ENCODE measurements at regions not wholly inside any gene's neighbourhood (a gene's known extent, or its start where the extent isn't known, plus 50 kb on each side); places are given as distances from the start of the nearest gene placed in this dataset.

DNA sequence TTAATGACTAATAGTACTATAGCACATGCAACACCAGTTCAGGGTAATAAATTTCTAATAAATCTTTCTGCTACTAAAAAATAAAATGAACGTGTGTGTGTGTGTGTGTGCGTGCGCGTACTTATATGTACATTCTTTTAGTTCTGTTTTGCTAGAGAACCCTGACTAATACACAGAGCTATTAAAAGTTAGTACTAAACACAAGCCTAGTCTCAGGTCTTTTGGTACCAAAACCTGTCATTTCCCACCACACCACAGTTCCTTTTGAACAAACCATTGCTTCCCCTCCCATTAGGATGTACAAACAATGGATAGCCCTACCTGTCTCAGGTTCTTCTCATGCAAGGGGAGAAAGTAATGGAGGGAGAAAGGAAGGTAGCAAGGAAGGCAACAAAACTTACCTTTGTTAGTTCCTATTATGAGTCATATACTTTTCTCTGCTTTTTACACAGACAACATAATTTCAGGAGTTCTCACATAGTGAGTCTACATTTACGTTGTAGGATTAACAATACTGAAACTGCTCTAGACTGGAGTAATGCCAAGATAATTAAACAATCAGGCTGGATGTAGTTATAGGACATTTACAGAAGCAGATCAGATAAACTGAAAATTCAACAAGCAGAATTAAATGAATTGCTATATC lies 427.2 kb downstream of the KCNJ3 start:
- no peak for DNase-seq

DNA sequence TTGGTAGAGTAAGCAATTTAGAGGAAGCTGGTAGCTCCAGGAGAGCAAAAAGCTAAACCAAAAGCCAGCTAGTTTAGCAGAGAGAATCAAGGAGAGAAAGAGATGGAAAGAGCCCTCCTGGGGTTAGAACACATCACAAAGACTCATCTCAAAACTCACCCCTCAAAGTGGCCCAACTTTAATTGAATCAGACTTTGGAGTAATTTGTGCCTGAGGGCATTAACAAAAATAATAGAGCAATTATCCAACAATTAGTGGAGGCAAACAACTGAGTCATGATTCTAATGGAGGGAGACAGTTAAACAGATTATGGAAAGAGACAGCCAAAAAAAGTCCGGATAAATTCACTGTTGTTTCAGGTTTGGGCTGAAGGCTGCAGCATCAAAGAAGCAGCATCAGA lies 417.4 kb downstream of the KCNJ3 start:
- DNase-seq: no peak

DNA sequence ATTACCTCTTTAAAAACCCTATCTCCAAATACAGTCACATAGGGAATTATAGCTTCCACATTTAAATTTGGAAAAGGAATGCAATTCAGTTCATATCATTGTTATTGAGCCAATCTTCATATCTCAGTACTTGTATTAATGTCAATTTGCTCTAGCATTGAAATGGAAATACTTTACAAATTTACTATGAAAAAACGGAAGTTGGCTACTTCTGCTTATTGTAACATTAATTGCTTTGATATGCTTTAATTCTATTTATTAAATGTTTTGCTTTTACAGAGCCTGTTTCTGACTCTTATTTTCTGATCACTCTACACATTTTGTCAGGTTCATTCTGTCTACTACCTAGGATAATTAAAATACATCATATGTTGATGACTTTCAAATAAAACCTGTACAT lies 412.6 kb downstream of the KCNJ3 start:
- no peak for DNase-seq

DNA sequence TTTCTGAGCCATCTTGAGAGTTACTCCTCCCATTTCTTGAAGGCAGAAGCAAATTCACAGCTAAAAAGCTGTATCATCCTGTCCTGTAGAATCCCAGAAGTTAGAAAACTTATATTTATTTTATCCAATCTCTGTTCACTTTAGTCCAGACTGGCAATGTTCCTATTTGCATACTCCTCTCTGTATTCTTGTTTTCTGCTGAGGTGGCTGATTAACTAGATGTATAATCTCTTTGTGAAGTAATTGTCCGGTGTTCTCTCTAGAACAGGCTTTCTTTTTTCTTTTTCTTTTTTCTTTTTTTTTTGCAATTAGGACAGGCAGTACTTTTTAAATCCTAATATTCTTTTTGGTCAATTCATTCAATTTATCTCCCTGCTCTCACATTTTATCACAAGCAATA lies 411.0 kb downstream of the KCNJ3 start:
- no peak for DNase-seq

DNA sequence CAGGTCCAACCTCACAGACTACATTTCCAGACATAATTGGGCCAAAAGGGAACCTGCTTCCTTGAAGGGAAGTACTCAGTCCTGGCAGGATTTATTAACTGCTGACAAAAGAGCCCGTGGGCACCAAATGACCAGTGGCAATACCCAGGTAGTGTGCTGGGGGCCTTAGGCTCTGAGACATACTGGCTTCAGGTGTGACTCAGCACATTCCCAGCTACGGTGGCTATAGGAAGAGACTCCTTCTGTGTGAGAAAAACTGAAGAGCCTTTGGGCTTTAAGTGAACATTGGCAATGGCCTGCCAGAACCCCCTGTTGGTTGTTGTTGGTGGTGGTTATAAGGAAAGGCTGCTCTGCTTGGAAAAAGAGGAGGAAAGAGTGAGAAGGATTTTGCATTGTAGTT lies 401.8 kb downstream of the KCNJ3 start:
- no peak for DNase-seq

DNA sequence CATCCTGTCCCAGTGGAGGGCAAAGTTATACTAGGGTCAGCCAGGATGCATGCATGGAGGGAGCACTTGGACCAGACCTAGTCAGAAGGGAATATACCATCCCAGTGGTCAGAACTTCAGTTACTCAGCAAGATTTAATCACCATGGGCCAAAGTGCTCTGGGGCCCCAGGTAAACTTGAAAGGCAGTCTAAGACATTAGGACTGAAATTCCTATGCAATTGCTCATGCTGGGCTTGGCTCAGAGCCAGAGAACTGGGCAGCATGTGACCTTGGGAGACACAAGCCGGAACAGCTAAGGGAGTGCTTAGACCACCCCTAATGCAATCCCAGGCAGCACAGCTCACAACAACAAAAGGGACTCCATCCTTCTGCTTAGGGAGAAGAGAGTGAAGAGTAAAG lies 401.3 kb downstream of the KCNJ3 start:
- DNase-seq: no peak

DNA sequence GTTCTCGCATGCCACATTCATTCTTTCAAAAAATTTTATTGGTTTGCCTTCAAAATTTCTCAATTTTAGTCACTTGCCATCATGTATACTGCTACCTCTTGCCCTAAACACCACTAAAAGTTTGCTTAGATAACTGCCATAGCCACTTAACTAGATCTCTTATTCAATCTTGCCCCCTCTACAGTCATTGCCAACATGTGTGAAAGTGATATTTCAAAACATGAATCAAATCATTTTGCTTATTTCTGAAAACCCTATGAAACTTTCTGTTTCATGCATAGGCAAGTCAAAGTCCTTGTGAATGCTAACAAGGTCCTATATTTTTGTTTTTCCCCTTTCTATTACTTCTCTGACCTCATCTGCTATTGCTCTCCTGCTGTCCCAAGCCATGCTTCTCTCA lies 397.1 kb downstream of the KCNJ3 start:
- no peak for DNase-seq

DNA sequence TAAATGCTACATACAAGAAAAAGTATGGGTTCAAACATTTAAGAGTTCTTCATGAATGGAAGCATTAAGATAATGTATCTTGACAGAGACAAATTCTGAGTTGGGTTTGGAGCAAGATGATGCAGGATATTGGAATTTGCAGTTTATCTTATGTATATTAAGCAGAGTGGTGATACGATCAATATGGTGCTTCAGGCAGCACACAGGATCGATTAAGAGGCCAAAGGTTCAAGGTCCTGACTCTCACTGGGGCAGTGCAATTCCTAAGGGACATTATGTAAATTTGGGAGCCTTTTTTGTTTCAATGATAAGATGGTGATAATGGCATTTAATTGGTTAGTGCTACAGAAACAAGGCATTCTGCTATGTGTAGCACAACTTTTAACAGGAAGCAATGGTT lies 381.9 kb downstream of the KCNJ3 start:
- DNase-seq: no peak

DNA sequence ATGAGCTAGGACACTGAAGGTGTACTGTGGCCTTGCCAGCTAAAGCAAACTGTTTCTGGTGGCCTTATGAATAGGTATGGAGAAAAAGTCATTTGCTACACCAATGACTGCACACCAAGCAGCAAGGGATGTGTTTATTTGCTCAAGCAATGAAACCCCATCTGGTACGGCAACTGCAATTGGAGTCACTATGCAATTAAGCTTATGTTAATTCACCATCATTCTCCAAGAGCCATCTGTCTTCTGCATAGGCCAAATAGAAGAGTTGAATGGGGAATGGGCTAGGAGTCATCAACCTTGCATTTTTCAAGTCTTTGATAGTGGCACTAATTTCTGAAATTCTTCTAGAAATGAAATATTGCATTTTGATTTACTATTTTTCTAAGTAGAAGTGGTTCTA lies 372.0 kb downstream of the KCNJ3 start:
- DNase-seq: no peak

DNA sequence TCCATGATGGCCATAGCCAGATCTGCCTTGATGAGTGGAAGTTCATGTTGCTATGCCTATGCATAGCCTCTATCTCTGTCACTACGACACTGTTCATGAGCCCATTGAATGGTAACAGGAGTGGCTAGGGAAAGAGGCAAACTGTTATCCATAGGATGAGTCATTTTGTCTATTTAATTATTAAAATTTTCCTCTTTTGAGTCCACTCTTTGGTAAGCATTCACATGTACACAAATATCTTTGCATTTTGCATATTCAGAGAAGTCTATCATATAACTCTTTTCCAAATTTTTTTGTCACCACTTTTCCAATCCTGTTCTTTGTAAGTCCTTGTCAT lies 364.4 kb downstream of the KCNJ3 start:
- DNase-seq: no peak

DNA sequence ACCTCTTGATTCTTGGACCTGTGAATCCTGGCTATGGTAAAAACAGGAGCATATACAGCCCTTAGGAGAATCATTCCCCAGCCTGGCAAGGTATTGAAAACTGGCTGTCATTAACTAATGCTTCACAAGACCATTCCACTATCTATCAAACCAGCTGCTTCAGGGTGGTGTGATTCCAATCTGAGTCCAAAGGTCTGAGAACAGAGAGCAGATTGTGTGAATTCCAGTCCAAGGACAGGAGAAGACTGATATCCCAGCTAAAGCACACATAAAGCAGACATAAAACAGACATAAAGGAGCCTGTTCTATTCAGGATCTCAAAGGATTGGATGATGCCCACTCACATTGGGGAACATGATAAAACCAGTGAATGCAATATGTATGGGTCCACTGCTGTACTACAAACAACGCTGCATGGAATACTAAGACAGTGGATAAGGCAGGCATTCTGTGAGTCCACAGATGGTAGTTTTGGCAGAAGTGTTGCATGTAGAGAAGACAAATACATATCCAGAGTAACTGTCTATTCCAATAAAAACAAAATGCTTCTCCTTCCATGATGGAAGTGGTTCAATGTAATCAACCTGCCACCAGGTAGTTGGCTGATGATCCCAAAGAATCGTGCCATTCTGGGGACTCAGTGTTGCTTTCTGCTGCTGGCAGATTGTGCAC lies 363.9 kb downstream of the KCNJ3 start:
- DNase-seq: no peak

DNA sequence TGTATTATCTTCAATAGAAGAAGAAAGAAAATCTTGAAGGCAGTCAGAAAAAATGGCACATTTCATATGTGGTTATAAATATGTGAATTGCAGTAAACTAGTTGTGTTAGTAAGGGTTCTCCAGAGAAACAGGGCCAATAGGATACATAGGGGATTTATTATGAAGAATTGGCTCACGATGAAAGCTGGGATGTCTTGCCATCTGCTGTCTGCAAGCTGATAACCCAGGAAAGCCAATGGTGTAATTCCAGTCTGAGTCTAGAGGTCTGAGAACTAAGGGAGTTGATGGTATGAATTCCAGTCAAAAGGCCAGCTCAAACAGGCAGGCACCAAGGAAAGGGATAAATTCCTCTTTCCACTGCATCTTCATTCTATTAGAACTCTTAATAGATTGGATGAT lies 362.4 kb downstream of the KCNJ3 start:
- DNase-seq: no peak

DNA sequence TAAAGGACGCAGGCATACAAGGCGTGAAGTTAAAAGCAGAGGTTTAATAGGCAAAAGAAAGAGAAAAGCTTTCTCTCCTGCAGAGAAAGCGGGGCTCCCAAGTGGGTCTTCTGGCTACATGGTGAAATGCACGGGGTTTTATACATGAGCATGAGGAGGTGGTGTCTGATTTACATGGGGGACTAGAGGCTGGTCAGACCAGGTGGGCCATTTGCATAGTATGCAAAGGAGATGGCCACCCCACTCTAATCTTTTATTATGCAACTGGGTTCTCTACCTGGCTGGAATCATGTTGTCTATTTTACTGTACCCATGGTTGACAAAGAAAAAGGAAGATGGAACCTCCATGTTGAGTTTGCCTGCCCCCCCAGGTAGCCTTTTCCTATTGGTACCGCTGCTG lies 356.2 kb downstream of the KCNJ3 start:
- no peak for DNase-seq

DNA sequence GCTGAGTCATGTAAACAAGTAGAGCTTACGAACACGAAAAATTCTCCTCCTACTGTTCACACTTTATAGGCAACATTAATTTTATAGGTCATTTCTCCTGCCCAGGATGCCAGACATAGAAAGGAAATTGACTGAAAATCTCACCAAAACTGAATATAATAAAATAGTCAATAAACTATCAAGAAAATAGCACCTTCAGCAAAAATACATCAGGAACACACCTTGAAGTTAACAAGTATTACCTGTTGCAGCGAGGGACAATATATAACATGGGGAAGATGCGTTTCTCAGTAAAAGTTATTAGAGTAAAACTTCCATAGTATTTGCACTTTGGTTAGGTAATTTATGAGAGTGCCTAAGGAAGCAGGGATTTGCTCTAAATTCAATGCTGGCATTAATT lies 344.6 kb downstream of the KCNJ3 start:
- DNase-seq: no peak

DNA sequence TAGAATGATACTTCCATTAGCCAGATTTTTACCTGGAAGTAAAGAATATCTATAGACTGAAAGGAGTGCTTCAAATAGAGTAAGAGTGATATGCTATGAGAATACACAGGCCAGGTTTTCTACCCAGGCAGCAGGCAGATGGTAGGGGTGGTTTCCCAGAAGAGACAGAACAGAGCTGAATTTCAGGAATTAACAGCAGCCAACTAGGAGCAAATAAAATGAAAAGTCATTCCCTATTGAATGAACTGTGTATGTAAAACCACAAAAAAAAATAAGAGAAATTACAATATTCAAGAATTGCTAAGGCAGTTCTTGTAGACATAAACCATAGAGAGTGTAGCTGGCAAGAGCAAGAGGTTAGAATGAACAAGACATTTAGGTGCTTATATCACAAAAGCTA lies 336.8 kb downstream of the KCNJ3 start:
- no peak for DNase-seq

DNA sequence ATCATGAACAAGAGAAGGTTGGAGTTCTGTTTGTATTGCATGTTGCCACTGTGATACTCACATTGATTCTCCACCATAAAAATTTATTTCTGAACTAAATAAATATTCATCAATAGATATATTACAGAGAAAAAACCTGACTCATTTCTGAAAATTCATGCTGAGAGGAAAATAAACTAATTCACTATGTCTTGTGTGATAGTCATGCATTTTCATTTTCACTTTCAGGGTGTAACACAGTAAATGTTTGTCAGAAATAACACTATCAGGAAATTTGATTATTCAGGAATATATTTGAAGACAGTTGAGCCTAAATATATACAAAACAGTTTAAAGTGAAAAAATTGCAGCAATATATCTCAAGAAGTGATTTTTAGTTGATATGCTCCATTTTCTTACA lies 335.2 kb downstream of the KCNJ3 start:
- no peak for DNase-seq

DNA sequence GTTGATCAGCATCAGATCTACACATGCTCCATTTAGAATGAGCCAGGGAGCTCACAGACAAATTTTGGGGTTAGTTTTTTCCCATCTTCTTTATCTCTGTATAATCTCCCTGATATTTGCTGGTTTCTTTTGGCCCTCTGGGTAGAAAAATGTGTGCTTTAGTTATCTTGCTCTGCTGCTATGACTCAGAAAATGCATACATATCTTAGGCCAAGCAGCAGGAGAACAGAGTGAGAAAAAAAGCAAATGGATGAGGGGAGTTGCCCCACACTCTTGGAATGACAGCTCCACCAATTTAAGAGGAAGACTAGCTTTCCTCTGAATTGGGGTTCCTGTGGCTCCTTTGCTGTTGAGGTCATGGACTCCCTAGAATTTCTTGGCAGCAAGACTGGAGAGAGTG lies 331.8 kb downstream of the KCNJ3 start:
- DNase-seq: no peak

DNA sequence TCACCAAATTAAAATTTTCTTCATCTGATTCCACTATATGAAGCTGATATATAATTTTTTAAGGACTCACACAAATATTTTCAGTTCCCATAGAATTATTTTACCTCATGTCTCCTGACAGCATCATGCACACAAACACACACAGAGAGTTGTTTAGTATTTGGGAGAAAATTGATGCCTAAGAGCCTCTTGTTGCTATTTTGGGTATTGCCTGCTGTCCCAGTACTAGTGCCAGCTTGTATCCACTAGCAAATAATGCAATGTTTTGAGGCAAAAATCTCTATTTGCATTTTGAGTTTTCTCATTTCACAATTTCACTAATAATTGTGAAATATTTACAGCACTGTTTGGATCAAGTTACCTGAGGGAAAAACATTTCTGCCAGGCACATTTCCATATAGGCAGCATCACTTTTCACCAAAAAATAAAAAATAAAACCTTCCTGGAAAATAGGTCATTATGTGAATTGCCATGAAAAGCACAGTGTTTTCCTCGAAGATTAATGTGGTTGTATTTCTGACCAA lies 328.2 kb downstream of the KCNJ3 start:
- no peak for DNase-seq

DNA sequence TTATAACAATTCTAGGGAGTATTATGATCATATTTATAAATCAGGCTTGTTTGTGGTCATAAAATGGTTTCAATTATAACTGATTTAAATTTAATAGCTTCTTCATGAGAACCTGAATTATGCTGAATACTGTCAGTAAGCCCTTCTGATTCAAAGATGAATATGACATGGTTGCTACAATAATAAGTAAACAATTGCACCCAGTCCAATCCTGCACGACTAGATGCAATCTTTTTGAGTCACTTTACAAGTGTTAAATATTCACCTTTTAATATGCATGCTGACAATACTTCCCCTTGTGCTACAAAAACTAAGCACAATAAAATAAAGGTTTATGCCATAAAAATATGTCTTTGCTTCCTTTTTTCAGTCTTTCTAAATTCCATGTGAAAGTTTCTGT lies 325.2 kb downstream of the KCNJ3 start:
- no peak for DNase-seq

DNA sequence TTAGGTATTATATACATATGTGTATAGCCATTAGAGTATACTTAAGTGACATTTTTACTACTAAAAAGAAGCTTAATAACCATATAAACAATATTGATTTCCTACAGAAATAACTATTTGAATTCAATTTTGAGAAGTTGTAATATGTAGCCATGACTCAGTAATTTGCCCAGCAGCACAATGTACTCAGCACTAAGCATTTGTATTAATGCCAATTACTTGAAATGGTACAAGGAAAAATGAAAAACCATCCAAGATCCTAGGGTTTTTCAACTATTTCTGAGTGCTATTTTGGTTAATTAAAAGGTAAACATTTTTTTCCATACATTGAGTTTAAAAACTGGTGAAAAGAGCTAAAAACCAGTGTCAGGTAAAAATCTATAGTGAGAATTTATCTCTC lies 324.0 kb downstream of the KCNJ3 start:
- no peak for DNase-seq

DNA sequence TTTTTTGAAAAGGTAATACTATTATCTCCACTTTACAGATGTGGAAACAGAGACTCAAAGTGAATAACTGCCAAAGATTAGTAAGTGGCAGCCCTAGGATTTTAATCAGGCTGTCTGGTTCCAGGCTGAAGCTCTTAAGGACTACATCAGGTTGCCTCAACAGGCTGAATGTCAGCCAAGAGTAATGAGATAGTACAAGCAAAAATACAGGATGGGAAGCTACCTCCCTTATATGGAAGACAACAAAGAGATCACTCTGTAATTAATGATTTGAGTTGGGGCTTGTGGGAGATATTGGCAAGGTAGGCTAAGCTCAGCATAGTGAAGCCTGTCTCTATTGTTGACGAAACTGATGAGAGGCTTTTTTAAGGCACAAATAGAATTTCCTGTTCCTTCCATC lies 323.1 kb downstream of the KCNJ3 start:
- no peak for DNase-seq

DNA sequence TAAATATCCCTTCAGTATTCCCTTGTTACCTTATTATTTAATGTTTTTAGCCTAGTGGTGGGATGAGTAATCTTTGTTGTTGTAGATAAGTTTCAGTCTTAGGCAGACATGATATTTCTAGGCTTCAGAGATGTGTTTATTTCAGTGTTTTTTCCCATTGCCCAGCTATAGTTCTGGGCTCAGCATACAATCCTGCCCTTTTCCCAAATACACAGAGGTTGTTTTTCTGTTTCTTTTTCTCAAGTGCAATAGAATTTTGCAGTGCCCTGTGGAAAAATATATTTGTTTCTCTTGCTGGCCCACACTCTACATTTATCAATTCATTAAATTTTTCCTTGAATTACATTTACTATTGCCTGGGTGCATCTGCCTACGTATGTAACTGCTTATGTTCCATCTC lies 321.8 kb downstream of the KCNJ3 start:
- no peak for DNase-seq

DNA sequence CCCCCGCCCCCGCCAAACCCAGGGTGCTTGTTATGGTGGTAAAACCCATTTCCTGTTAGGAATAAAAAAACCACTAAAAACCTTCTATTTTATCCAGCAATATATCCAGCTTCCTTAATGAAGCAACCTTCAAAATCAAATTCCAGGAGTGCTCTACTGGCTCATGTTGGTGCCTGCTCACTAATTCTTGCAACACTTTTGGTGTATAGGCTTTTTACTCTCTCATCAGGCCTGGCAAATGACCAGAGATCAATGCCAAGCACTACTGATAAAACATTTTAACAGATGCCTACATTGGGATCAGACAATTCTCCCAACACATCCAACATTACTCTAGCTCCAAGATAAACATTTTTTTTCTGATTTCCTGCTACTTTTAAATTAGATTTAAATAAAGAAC lies 312.4 kb downstream of the KCNJ3 start:
- no peak for DNase-seq

DNA sequence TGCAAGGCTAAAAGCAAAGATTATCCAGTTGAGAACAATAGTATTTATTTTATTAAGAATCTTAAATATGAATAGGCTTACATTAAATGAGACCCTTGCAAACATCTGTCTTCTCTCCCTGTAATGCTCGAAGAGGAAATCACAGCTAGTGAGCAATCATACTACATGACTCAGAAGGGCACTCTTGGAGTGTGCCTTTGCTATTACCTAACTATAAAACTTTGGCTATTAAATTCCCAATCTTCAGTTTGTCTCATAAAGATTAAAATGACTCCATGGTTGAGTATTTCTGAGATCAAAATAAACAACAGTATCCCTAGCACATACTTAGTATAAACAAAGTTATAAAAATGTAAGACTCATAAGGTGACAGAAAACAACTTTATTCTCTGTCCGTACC lies 296.9 kb downstream of the KCNJ3 start:
- no peak for DNase-seq

DNA sequence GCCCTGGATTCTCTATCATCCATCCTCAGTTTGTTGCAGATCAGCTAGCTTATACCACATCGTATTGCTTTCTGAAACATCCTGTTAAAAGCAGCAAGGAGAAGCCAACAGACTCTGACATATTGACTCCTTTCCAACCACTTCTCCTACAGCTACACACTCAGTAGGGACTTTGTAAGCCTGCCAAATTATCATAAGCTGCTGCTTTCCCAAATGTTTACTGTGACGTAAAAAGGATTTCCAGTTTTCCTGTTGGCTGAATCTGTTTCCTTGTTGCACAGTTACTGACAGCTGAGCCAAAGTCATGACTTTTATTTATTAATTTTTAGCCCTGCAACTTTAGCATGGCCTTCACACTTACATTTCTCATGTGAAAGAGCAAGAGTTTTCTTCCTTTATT lies 294.3 kb downstream of the KCNJ3 start:
- no peak for DNase-seq

Data from SIG-M5 (cell line).